Astrocyte of the cerebellum (primary cell): ENCODE measurements at regions not wholly inside any gene's neighbourhood (a gene's known extent, or its start where the extent isn't known, plus 50 kb on each side); places are given as distances from the start of the nearest gene placed in this dataset.

ENCODE experiments used
- DNase-seq: peaks from one replicate; pipeline ENCODE4 v3.0.0-alpha.2; 2011; ENCODE audit warnings: low read depth
- H3K4me3 ChIP-seq: 2 replicates; pipeline ENCODE4 v1.5.1; 2011; ENCODE audit warnings: mild to moderate bottlenecking, low read depth, low read length, moderate library complexity
- in situ Hi-C: cut with HindIII; loops from 2 replicates; pipeline ENCODE4 v1.10.0; 2017; ENCODE audit warnings: low sequenced_read_pairs
- TF ChIP-seq, protein P1 (sequence below): IDR thresholded peaks from 2 replicates; pipeline ENCODE4 v1.5.1; 2012; ENCODE audit warnings: low read length, low read depth, moderate library complexity, mild to moderate bottlenecking; ENCODE audit errors: missing control alignments

DNA sequence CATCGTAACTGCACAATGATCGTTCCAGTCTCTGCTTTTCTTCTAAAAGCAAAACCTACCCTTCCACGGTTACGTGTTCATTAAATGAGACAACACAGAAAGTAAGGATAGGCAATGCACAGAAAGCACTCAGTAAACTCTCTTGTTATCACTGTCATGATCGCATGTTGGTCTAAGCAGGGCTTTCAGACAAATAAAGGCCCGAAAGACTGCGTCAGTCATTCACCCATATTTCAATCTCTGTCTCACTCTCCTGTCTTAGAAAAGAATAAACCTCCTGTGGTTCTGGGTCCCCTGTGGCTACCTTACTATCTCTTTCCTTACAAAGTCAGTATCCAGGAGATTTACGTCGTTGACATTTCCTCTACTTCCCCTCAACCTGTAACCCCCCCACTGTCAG is 160.9 kb downstream of the VAPA start:
- in situ Hi-C loops: no loop called here
- TF ChIP-seq, protein P1, sequence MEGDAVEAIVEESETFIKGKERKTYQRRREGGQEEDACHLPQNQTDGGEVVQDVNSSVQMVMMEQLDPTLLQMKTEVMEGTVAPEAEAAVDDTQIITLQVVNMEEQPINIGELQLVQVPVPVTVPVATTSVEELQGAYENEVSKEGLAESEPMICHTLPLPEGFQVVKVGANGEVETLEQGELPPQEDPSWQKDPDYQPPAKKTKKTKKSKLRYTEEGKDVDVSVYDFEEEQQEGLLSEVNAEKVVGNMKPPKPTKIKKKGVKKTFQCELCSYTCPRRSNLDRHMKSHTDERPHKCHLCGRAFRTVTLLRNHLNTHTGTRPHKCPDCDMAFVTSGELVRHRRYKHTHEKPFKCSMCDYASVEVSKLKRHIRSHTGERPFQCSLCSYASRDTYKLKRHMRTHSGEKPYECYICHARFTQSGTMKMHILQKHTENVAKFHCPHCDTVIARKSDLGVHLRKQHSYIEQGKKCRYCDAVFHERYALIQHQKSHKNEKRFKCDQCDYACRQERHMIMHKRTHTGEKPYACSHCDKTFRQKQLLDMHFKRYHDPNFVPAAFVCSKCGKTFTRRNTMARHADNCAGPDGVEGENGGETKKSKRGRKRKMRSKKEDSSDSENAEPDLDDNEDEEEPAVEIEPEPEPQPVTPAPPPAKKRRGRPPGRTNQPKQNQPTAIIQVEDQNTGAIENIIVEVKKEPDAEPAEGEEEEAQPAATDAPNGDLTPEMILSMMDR: no peak
- DNase-seq: no peak
- no peak overlapping the region for H3K4me3 ChIP-seq

DNA sequence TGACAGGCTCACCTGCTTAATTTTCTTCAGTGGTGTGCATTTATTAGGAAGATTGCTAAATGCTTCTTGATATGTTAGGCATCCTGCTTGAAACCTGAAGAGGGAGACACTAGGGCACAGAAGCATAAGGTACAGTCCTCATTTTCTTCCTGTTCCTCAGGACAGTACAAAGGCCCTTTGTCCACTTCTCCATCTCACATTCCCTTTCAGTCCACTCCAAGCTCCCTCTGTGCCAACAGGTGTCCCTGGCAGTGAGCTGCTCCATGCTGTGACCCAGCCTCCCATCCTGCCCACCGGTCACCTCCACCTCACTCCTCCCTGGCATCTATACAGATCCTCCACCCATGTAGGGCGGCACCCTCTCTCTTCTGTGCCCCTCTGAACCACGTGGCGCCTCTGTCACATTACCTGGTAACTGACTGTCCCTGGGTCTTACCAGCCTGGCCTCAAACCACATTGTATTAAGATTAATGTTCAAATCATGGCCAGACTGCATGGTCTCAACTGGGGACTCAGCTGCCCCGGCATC is 162.8 kb downstream of the VAPA start:
- no peak for DNase-seq
- in situ Hi-C loops: no loop called here
- H3K4me3 ChIP-seq: no peak overlapping the region
- TF ChIP-seq, protein P1: peak; percentile 6

DNA sequence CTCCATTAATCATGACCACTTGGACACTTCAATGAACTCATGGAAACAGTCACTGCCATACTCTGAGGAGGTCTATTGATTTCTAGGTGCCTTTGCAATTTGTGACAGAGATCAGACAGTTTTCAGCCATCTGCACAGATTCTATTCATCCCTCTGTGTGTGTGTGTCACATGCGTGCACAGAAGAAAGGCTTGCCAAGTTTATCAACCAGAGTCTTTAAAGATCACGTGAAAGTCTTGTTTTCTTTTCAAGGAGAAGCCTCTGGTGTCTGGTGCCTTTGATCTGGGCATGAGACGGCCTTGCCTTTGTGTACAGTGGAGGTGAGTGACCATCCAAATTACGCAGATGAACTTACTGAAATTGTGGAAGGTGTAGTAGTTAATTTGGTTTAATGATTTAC is 164.2 kb downstream of the VAPA start:
- H3K4me3 ChIP-seq: no peak overlapping the region
- in situ Hi-C loops: no loop called here
- TF ChIP-seq, protein P1: no peak
- no peak for DNase-seq

DNA sequence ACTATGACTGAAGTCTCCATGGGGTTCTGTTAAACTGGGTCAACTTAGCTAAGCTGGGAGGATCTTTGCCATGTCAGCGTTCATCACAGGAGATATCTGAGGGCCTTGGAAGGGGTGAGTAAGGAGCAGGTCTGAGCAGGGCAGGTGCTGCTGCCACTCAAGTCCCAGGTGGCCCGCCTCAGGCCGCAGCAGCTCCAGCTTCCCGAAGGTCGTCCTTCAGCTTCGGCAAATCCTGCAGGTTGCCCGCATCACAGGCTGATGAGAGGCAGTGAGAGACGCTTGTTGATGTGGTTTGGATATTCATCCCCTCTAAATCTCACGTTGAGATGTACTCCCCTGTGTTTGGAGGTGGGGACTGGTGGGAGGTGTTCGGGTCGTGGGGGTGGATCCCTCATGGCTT is 166.6 kb downstream of the VAPA start:
- DNase-seq: no peak
- in situ Hi-C loops: no loop called here
- TF ChIP-seq, protein P1: no peak
- H3K4me3 ChIP-seq: no peak overlapping the region

DNA sequence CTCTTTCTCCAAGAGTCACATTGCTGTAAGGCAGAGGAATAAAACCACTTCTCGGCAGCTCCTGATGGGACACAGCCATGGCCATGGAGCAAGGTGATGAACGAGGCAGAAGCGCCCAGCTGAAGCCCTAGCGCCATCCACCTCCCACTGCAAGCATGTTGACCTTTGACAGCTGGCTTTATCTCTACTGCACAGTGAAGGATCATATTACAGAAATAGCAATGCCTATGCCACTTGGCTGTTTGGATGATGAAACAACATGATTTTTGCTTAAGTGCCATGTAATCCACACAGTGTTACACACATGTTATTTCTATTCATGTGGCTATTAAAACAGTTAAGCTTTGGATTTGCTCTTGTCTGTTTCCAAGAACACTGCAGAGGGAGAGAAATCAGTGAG is 167.7 kb downstream of the VAPA start:
- DNase-seq: no peak
- no peak overlapping the region for H3K4me3 ChIP-seq
- TF ChIP-seq, protein P1: no peak
- in situ Hi-C loops: no loop called here

DNA sequence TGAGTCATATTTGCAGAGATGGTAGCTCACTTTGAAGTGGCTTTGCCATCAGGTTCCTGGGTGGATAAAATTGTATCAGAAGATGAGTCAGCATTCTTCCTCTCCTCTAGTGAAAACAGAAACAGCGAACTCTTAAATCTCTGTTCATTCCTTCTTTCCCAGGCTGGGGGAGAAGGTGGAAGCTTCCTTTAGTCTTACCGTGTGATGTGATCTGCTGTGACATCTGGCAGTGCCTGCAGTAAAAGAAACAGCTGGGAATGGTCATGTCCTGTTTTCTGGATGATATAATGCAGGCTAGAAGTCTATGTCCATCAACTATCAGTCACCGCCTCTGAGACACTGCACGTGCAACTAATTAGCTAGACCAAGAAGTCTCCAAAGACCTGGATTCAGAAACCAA is 171.6 kb downstream of the VAPA start:
- TF ChIP-seq, protein P1: no peak
- in situ Hi-C loops: no loop called here
- no peak for DNase-seq
- no peak overlapping the region for H3K4me3 ChIP-seq

DNA sequence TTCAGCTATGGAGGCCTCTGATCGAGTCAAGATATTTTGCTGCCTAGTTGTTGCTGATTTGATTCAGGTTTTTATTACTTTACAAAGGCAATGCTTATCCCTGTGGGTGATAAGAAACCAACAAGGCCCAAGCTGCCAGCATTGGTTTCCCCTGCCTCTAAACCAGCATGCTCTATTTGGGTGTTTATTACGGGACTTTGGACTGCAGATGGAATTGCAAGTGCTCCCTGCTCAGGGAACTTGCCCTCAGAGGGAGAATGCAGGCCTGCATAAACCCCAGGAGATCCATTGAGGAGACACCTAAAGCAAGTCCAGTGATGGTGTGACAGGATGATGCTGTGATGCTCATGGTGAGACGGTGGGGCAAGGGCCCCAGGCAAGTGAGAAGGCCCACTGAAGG is 172.1 kb downstream of the VAPA start:
- TF ChIP-seq, protein P1: no peak
- no peak for DNase-seq
- in situ Hi-C loops: no loop called here
- H3K4me3 ChIP-seq: no peak overlapping the region
